Activated CD4-positive, alpha-beta T cell treated with anti-CD3 and anti-CD28 coated beads for 36 hours (primary cell): ENCODE measurements at regions not wholly inside any gene's neighbourhood (a gene's known extent, or its start where the extent isn't known, plus 50 kb on each side); places are given as distances from the start of the nearest gene placed in this dataset.

Experiments used
- ATAC-seq: fragments of 200-7000 bp; cut with Tn5 transposase; one replicate; pipeline ENCODE4 v1.10.0; 2021; ENCODE audit warnings: mild to moderate bottlenecking, moderate library complexity
- CTCF ChIA-PET: fragments of 350-600 bp; sonication (Branson Sonifier 250); formaldehyde crosslinking; loops from one replicate; lab custom pipeline; 2021; ENCODE audit warnings: antibody characterized with exemption; lab: Charles Lee
- POLR2A ChIA-PET: fragments of 350-600 bp; sonication (Branson Sonifier 250); formaldehyde crosslinking; loops from one replicate; lab custom pipeline; 2021; ENCODE audit warnings: antibody characterized with exemption, inconsistent platforms; lab: Charles Lee
- DNase-seq: peaks from one replicate; pipeline ENCODE4 v3.0.0-alpha.2; 2020
- H3K27ac Mint-ChIP-seq: one replicate; pipeline ENCODE4 v1.8.0; 2021; ENCODE audit warnings: mixed read lengths
- H3K27me3 Mint-ChIP-seq: one replicate; pipeline ENCODE4 v1.8.0; 2021; ENCODE audit warnings: mixed read lengths
- H3K36me3 Mint-ChIP-seq: one replicate; pipeline ENCODE4 v1.8.0; 2021; ENCODE audit warnings: low read depth, mixed read lengths
- H3K4me1 Mint-ChIP-seq: one replicate; pipeline ENCODE4 v1.8.0; 2021; ENCODE audit warnings: mixed read lengths
- H3K4me3 Mint-ChIP-seq: one replicate; pipeline ENCODE4 v1.8.0; 2021; ENCODE audit warnings: mild to moderate bottlenecking, moderate library complexity, mixed read lengths
- H3K9me3 Mint-ChIP-seq: one replicate; pipeline ENCODE4 v1.8.0; 2021; ENCODE audit warnings: low read depth, mixed read lengths
- intact Hi-C, 2 experiments: fragments of 100-400 bp; cut with DNase I in 1 of 2; cut with micrococcal nuclease in 1 of 2; formaldehyde crosslinking; loops; one replicate each; pipeline versions ENCODE4 v1.14.2 to v1.15.1; 2022 to 2024; cut with DNase I, micrococcal nuclease

DNA sequence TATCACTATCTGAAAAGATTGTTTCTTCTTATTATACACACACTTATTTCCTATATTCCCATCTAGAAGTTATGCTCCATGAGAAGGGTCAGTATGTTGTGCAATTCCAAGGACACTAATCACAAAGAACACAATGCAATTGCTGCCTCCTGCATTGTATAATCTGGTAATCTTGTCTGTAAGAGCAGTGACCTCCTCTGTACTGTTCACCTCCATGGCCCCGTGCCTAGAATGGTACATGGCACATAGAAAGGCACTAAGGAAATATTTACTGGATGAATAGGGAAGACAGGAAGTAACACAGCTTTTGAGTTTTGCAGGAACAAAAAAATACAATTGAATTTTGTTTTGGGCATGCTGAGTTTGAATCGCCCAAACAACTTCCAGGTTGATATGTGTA lies 214.6 kb upstream of the SALL1 start:
- intact Hi-C loops: loop anchor here in 1 of 2 experiments (10.0 kb wide), 1 partner anchor 399 kb away; no protein-coding TSS in a partner anchor
- no peaks in the 10 kb centered on the region for H3K4me1 Mint-ChIP-seq
- no peaks in the 10 kb centered on the region for H3K9me3 Mint-ChIP-seq
- no peak overlapping the region for H3K27ac Mint-ChIP-seq
- no peaks in the 10 kb centered on the region for H3K36me3 Mint-ChIP-seq
- ChIA-PET CTCF (no interaction called here), POLR2A (no interaction called here)
- H3K4me3 Mint-ChIP-seq: no peak overlapping the region
- H3K27me3 Mint-ChIP-seq: no peaks in the 10 kb centered on the region
- DNase-seq (no peak), ATAC-seq (no peak)

DNA sequence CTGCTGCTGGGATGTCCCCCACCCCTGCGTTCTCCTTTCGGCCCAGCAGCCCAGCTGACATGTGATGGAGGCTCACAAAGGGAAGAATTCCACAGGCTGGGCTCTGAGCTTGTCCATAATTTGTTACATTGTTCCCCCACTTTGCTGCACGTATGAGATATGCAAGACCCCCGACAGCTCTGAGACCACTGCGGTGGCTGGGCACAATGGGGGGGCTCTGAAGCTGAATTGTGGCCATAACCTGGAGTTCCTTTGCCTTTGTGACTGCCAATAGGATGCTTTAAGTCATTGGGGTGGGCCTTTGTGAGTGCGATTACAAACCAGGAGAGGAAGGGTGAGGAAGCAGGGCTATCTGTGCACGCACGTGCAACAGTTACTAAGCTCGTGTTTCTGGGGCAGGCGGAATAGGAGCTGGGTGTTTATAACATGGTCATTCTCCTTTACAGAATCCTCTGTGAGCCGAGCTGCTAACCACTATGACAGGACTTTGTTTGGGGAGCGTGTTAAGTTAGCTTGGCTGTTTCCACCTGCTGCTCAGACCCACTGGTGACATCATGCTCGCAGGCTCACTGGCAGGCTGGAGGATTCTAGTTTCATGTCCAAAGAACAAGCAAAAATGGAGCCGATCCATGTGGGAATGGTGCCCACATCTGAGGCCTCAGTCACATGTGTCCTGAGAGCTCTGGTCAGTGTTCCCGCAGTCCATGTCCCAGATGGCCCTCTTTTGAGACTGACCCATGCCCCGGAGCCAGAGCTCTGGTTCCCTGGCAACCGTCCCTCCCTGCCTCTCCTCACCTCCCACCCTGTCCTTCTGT lies 208.3 kb upstream of the SALL1 start:
- Mint-ChIP-seq H3K27ac (no peak overlapping the region), H3K27me3 (no peaks in the 10 kb centered on the region), H3K36me3 (no peaks in the 10 kb centered on the region), H3K9me3 (no peaks in the 10 kb centered on the region), H3K4me1 (no peaks in the 10 kb centered on the region), H3K4me3 (no peak overlapping the region)
- ChIA-PET CTCF (no interaction called here), POLR2A (interaction anchor here (0.7 kb wide), 1 partner anchor 377 kb away, joined by 3 read pairs; no protein-coding TSS in a partner anchor)
- intact Hi-C loops: no loop called here
- ATAC-seq (no peak), DNase-seq (no peak)

DNA sequence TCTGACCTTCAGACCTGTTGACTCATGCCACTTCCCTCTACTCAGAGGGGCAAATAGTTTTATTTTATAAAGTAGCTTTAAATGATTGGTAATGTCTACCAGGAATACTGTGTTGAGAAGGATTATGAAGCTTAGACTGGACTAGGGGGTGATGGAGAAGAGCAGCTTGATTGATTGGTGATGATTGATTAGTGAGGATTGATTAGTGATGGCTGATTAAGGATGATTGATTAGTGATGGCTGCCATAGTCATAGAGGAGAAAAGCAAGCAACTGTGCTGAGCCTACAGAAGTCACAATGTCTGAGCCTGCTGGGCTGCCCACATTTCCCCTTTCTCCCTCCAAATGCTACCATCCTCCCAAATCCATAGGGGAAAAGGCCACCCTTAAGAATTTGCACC lies 206.8 kb upstream of the SALL1 start:
- CTCF ChIA-PET: no interaction called here
- H3K9me3 Mint-ChIP-seq: no peaks in the 10 kb centered on the region
- POLR2A ChIA-PET: no interaction called here
- DNase-seq: no peak
- intact Hi-C loops: no loop called here
- H3K27me3 Mint-ChIP-seq: no peaks in the 10 kb centered on the region
- no peaks in the 10 kb centered on the region for H3K4me1 Mint-ChIP-seq
- H3K4me3 Mint-ChIP-seq: no peak overlapping the region
- no peaks in the 10 kb centered on the region for H3K36me3 Mint-ChIP-seq
- no peak overlapping the region for H3K27ac Mint-ChIP-seq
- no peak for ATAC-seq

- ATAC-seq (no peak), DNase-seq (no peak)
- Mint-ChIP-seq H3K27me3 (no peaks in the 10 kb centered on the region), H3K4me1 (no peaks in the 10 kb centered on the region), H3K9me3 (no peaks in the 10 kb centered on the region), H3K27ac (no peak overlapping the region), H3K4me3 (no peak overlapping the region), H3K36me3 (no peaks in the 10 kb centered on the region)
- intact Hi-C loops: no loop called here
- CTCF ChIA-PET: no interaction called here
- POLR2A ChIA-PET: no interaction called here
Measured at GRCh38 chr16:51355875-51356274, 204.8 kb upstream of the SALL1 start.

- no peak overlapping the region for H3K4me3 Mint-ChIP-seq
- ATAC-seq: no peak
- no peaks in the 10 kb centered on the region for H3K27me3 Mint-ChIP-seq
- no peaks in the 10 kb centered on the region for H3K36me3 Mint-ChIP-seq
- DNase-seq: no peak
- intact Hi-C loops: no loop called here
- no peak overlapping the region for H3K27ac Mint-ChIP-seq
- POLR2A ChIA-PET: no interaction called here
- CTCF ChIA-PET: no interaction called here
- no peaks in the 10 kb centered on the region for H3K9me3 Mint-ChIP-seq
- H3K4me1 Mint-ChIP-seq: no peaks in the 10 kb centered on the region
Measured at GRCh38 chr16:51355195-51355594, 204.1 kb upstream of the SALL1 start.

DNA sequence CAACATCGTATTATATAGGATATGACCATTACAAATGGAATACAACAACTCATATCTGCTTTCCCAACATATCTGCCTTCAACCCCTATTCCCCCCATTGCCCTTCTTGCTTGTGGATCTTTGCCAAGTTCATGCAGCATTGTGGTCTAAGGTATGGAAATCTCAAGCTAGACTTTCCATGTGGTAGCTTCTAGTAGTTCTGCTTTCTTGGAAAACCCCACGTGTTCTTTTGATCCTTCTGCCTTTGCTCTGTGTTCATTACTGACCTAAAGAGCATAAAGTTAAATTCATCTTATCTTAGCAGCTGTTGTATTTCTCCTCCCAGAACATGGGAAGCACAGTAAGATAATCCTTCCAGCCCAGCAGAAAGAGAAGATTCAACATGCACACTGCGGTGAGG lies 202.0 kb upstream of the SALL1 start:
- DNase-seq (no peak), ATAC-seq (no peak)
- H3K9me3 Mint-ChIP-seq: no peaks in the 10 kb centered on the region
- ChIA-PET CTCF (no interaction called here), POLR2A (no interaction called here)
- H3K27me3 Mint-ChIP-seq: no peaks in the 10 kb centered on the region
- H3K27ac Mint-ChIP-seq: no peak overlapping the region
- intact Hi-C loops: no loop called here
- no peak overlapping the region for H3K4me3 Mint-ChIP-seq
- H3K36me3 Mint-ChIP-seq: no peaks in the 10 kb centered on the region
- H3K4me1 Mint-ChIP-seq: no peaks in the 10 kb centered on the region

DNA sequence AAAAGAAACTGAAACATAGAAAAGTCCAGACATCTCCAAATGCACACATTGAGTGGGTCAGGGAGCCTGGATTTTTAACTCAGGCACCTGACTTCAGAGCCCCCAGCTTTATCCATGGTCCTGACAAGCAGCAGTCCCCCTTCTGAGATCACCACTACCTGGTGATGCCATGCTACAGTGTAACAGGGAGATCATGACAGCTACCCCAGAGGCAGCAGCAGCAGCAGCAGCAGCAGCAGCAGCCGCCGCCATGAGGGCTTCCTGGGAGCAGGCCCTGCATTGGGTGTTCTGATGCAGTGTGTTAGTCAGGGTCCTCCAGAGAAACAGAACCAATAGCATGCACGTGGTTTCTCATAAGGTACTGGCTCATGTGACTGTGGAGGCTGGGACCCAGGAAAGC lies 198.6 kb upstream of the SALL1 start:
- Mint-ChIP-seq H3K27me3 (no peaks in the 10 kb centered on the region), H3K4me3 (no peak overlapping the region), H3K4me1 (no peaks in the 10 kb centered on the region), H3K36me3 (no peaks in the 10 kb centered on the region), H3K9me3 (no peaks in the 10 kb centered on the region), H3K27ac (no peak overlapping the region)
- intact Hi-C loops: no loop called here
- ATAC-seq (no peak), DNase-seq (no peak)
- ChIA-PET POLR2A (no interaction called here), CTCF (interaction anchor here (0.6 kb wide), 1 partner anchor 844 kb away, joined by 3 read pairs; no protein-coding TSS in a partner anchor)

DNA sequence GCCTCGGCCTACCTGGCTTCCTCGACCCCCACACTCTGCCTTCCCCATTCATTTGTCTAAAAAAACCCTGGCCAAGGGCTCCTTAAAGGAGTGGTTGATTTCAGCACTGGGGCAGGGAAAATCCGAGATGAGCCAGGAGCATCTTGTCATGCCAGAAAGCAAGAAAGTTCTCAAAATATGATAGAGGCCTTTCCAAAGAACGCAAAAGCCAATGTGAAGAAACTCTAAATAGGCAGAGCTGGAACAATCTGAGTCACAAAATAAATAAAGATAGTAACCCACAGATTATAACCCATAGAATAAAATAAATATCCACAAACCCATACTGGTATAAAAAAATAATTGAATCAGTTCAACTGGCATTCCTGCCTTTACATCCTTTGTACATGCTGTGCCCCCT lies 192.3 kb upstream of the SALL1 start:
- no peaks in the 10 kb centered on the region for H3K36me3 Mint-ChIP-seq
- intact Hi-C loops: no loop called here
- POLR2A ChIA-PET: no interaction called here
- H3K4me3 Mint-ChIP-seq: no peak overlapping the region
- H3K4me1 Mint-ChIP-seq: no peaks in the 10 kb centered on the region
- no peaks in the 10 kb centered on the region for H3K9me3 Mint-ChIP-seq
- no peak overlapping the region for H3K27ac Mint-ChIP-seq
- CTCF ChIA-PET: interaction anchor here (0.6 kb wide), 1 partner anchor 76 kb away, joined by 3 read pairs; no protein-coding TSS in a partner anchor
- no peak for DNase-seq
- no peak for ATAC-seq
- H3K27me3 Mint-ChIP-seq: no peaks in the 10 kb centered on the region

GRCh38 chr16:51341204-51341603 lies 190.1 kb upstream of the SALL1 start:
- DNase-seq: no peak
- H3K4me3 Mint-ChIP-seq: no peak overlapping the region
- H3K4me1 Mint-ChIP-seq: no peaks in the 10 kb centered on the region
- ATAC-seq: no peak
- no peak overlapping the region for H3K27ac Mint-ChIP-seq
- H3K9me3 Mint-ChIP-seq: peaks cover 4% of the 10 kb centered on the region
- no peaks in the 10 kb centered on the region for H3K27me3 Mint-ChIP-seq
- CTCF ChIA-PET: no interaction called here
- H3K36me3 Mint-ChIP-seq: no peaks in the 10 kb centered on the region
- intact Hi-C loops: no loop called here
- POLR2A ChIA-PET: no interaction called here

DNA sequence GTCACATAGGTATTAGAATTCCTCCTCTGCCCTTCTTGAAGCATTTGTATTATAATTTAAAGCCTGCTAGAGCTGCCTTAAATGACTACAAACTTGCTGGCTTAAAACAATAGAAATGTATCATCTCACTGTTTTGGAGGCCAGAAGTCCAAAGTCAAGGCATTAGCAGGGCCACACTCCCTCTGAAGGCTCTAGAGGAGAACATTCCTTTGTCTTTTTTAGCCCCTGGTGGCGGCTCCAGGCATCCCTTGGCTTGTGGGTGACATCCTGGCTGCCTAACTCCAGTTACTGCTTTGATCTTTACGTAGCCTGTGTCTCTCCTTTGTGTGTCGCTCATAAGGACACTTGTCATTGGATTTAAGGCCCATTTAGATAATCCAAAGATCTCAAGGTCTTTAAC lies 186.6 kb upstream of the SALL1 start:
- DNase-seq: no peak
- Mint-ChIP-seq H3K4me1 (no peaks in the 10 kb centered on the region), H3K4me3 (no peak overlapping the region), H3K27ac (no peak overlapping the region), H3K36me3 (no peaks in the 10 kb centered on the region), H3K9me3 (peaks cover 4% of the 10 kb centered on the region), H3K27me3 (no peaks in the 10 kb centered on the region)
- ChIA-PET CTCF (no interaction called here), POLR2A (no interaction called here)
- no peak for ATAC-seq
- intact Hi-C loops: no loop called here

DNA sequence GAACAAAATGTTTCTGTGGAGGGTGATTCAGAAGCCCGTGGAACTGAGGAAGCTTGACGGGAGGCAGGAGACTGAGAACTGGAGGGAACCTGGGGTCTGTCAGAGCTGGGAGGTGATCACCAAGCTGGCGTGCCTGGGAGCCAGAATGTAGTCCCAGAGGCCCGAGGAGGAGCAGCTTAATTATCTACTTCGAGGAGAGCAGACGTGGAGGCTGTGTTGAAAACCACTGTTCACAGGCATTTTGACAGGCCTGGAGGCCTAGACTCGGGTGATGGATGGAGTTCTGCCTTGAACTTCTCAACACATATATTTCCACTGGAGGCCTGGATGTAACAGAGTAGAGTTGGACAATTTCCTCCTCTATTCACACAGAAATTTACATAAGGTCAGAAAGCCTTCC lies 177.7 kb upstream of the SALL1 start:
- ChIA-PET POLR2A (no interaction called here), CTCF (no interaction called here)
- no peaks in the 10 kb centered on the region for H3K36me3 Mint-ChIP-seq
- no peak overlapping the region for H3K4me3 Mint-ChIP-seq
- H3K4me1 Mint-ChIP-seq: no peaks in the 10 kb centered on the region
- H3K9me3 Mint-ChIP-seq: peaks cover 3% of the 10 kb centered on the region
- DNase-seq: no peak
- intact Hi-C loops: no loop called here
- no peak for ATAC-seq
- no peaks in the 10 kb centered on the region for H3K27me3 Mint-ChIP-seq
- no peak overlapping the region for H3K27ac Mint-ChIP-seq

DNA sequence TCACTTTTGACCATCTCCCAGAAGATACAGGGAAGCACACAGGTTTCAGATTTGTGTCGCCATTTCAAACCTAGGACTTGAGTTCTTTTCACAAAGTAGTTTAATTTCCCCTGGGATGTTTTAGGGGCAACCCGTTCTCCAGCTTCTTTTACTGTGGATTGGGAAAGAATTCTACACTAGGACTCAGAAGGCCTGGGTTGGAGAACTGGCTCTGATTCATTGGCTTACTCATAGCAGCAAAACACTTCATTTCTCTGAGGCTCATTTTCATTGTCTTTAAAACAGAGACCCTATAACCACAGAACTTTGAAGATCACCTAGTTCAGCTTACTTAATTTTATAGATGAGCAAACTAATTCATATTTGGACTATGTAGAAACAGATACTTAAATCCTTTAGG lies 175.9 kb upstream of the SALL1 start:
- intact Hi-C loops: no loop called here
- Mint-ChIP-seq H3K4me1 (no peaks in the 10 kb centered on the region), H3K27ac (no peak overlapping the region), H3K9me3 (peaks cover 3% of the 10 kb centered on the region), H3K36me3 (no peaks in the 10 kb centered on the region), H3K27me3 (no peaks in the 10 kb centered on the region), H3K4me3 (no peak overlapping the region)
- POLR2A ChIA-PET: no interaction called here
- no peak for DNase-seq
- CTCF ChIA-PET: no interaction called here
- ATAC-seq: no peak
